WTC11 (cell line): ENCODE measurements at regions not wholly inside any gene's neighbourhood (a gene's known extent, or its start where the extent isn't known, plus 50 kb on each side); places are given as distances from the start of the nearest gene placed in this dataset.

Experiments used
- ATAC-seq: fragments of 200-7000 bp; cut with Tn5 transposase; 2 replicates; pipeline ENCODE4 v1.10.0; 2021; ENCODE audit warnings: mild to moderate bottlenecking, moderate library complexity
- CTCF ChIA-PET: fragments of 300-600 bp; sonication (Branson Sonifier 250); formaldehyde crosslinking; loops from one replicate; lab custom pipeline; 2021; ENCODE audit warnings: antibody characterized with exemption; lab: Charles Lee
- POLR2A ChIA-PET: fragments of 350-600 bp; sonication (Branson Sonifier 250); formaldehyde crosslinking; loops from one replicate; lab custom pipeline; 2021; ENCODE audit warnings: antibody characterized with exemption; lab: Charles Lee
- DNase-seq: peaks from one replicate; pipeline ENCODE4 v3.0.0; 2021; ENCODE audit warnings: low spot score
- H3K27ac Mint-ChIP-seq: 2 replicates; pipeline ENCODE4 v1.8.0; 2021; ENCODE audit warnings: mixed read lengths
- H3K27me3 Mint-ChIP-seq: 2 replicates; pipeline ENCODE4 v1.8.0; 2021; ENCODE audit warnings: low read depth, mild to moderate bottlenecking, moderate library complexity, mixed read lengths
- H3K36me3 Mint-ChIP-seq: 2 replicates; pipeline ENCODE4 v1.8.0; 2021; ENCODE audit warnings: mixed read lengths
- H3K4me1 Mint-ChIP-seq: 2 replicates; pipeline ENCODE4 v1.8.0; 2022; ENCODE audit warnings: mixed read lengths
- H3K4me3 Mint-ChIP-seq: 2 replicates; pipeline ENCODE4 v1.8.0; 2021; ENCODE audit warnings: mild to moderate bottlenecking, moderate library complexity, mixed read lengths
- H3K9me3 Mint-ChIP-seq: 2 replicates; pipeline ENCODE4 v1.8.0; 2021; ENCODE audit warnings: mixed read lengths
- ATF6 ChIP-seq: sonication (generic); formaldehyde crosslinking; IDR thresholded peaks from 2 replicates; pipeline ENCODE4 v1.8.1; 2023; ENCODE audit warnings: mild to moderate bottlenecking, missing genetic modification reagents
- CBFB ChIP-seq: sonication (generic); formaldehyde crosslinking; IDR thresholded peaks from 2 replicates; pipeline ENCODE4 v1.8.1; 2022; ENCODE audit warnings: mild to moderate bottlenecking, low read depth, missing genetic modification reagents
- CREM ChIP-seq: sonication (generic); formaldehyde crosslinking; IDR thresholded peaks from 2 replicates; pipeline ENCODE4 v1.8.1; 2022; ENCODE audit warnings: mild to moderate bottlenecking, missing genetic modification reagents, moderate library complexity
- CTCF ChIP-seq: fragments of 200-600 bp; IDR thresholded peaks from 2 replicates; pipeline ENCODE4 v1.8.0; 2022; ENCODE audit warnings: antibody characterized with exemption
- ERG ChIP-seq: fragments of 250-450 bp; sonication (Bioruptor Pico); IDR thresholded peaks from 2 replicates; pipeline ENCODE4 v1.8.0; 2021; ENCODE audit warnings: mild to moderate bottlenecking
- GTF2I ChIP-seq: fragments of 250-450 bp; sonication (Bioruptor Pico); conservative IDR thresholded peaks from 2 replicates; pipeline ENCODE4 v1.4.0; 2021; ENCODE audit warnings: mild to moderate bottlenecking
- IRF2 ChIP-seq: sonication (generic); formaldehyde crosslinking; IDR thresholded peaks from 2 replicates; pipeline ENCODE4 v1.8.0; 2022; ENCODE audit warnings: low read depth, missing genetic modification reagents, borderline replicate concordance
- JUN ChIP-seq: sonication (generic); formaldehyde crosslinking; IDR thresholded peaks from 2 replicates; pipeline ENCODE4 v1.8.0; 2023; ENCODE audit warnings: mild to moderate bottlenecking, missing genetic modification reagents
- KAT7 ChIP-seq: sonication (generic); formaldehyde crosslinking; IDR thresholded peaks from 2 replicates; pipeline ENCODE4 v1.8.1; 2023; ENCODE audit warnings: missing genetic modification reagents, mild to moderate bottlenecking, borderline replicate concordance
- NR1H2 ChIP-seq: sonication (generic); formaldehyde crosslinking; IDR thresholded peaks from 2 replicates; pipeline ENCODE4 v1.9.0; 2021; ENCODE audit warnings: mild to moderate bottlenecking, moderate library complexity, missing genetic modification reagents
- PRDM15 ChIP-seq: sonication (generic); formaldehyde crosslinking; IDR thresholded peaks from 2 replicates; pipeline ENCODE4 v1.8.0; 2022; ENCODE audit warnings: missing genetic modification reagents
- USF1 ChIP-seq: sonication (generic); formaldehyde crosslinking; IDR thresholded peaks from 2 replicates; pipeline ENCODE4 v1.8.0; 2022; ENCODE audit warnings: mild to moderate bottlenecking, missing genetic modification reagents
- ZBTB21 ChIP-seq: sonication (generic); formaldehyde crosslinking; IDR thresholded peaks from 2 replicates; pipeline ENCODE4 v1.8.1; 2023; ENCODE audit warnings: mild to moderate bottlenecking, missing genetic modification reagents, borderline replicate concordance
- ZNF138 ChIP-seq: sonication (generic); formaldehyde crosslinking; conservative IDR thresholded peaks from 2 replicates; pipeline ENCODE4 v1.8.1; 2022; ENCODE audit warnings: mild to moderate bottlenecking, moderate library complexity, missing genetic modification reagents
- ZNF281 ChIP-seq: sonication (generic); formaldehyde crosslinking; IDR thresholded peaks from 2 replicates; pipeline ENCODE4 v1.8.0; 2023; ENCODE audit warnings: mild to moderate bottlenecking, missing genetic modification reagents

GRCh38 chr9:85469041-85469440 lies 272.7 kb downstream of the AGTPBP1 start:
- TF ChIP-seq ZNF138 (CRISPR knock-in tag) (no peak), IRF2 (no peak), KAT7 (CRISPR knock-in tag) (no peak), ATF6 (no peak), JUN (no peak), CREM (CRISPR knock-in tag) (no peak), ERG (CRISPR knock-in tag) (no peak), GTF2I (CRISPR knock-in tag) (no peak), CBFB (CRISPR knock-in tag) (no peak), CTCF (no peak), NR1H2 (CRISPR knock-in tag) (no peak), ZBTB21 (no peak), PRDM15 (CRISPR knock-in tag) (no peak), USF1 (CRISPR knock-in tag) (no peak), ZNF281 (CRISPR knock-in tag) (no peak)
- Mint-ChIP-seq H3K27me3 (no peaks in the 10 kb centered on the region), H3K36me3 (peaks cover 49% of the 10 kb centered on the region), H3K27ac (no peak overlapping the region), H3K9me3 (peaks cover 8% of the 10 kb centered on the region), H3K4me1 (peaks cover 44% of the 10 kb centered on the region), H3K4me3 (no peak overlapping the region)
- 0 out of 2 replicates have a peak, but pooled peaks have one; percentile 12 for ATAC-seq
- ChIA-PET CTCF (no interaction called here), POLR2A (no interaction called here)
- no peak for DNase-seq
